Neuronal stem cell (in vitro differentiated cells): ENCODE measurements at regions not wholly inside any gene's neighbourhood (a gene's known extent, or its start where the extent isn't known, plus 50 kb on each side); places are given as distances from the start of the nearest gene placed in this dataset.

Source experiments
- DNase-seq: peaks from one replicate; pipeline ENCODE4 v3.0.0-alpha.2; 2013; ENCODE audit warnings: low spot score
- H2AFZ ChIP-seq: one replicate; pipeline ENCODE4 v1.6.1; 2013; ENCODE audit warnings: mild to moderate bottlenecking, low read length, inconsistent platforms
- H2AK5ac ChIP-seq: 2 replicates; pipeline ENCODE4 v1.6.1; 2013; ENCODE audit warnings: low read depth, mild to moderate bottlenecking, inconsistent platforms, low read length, moderate library complexity, mixed read lengths
- H2BK120ac ChIP-seq: 2 replicates; pipeline ENCODE4 v1.6.1; 2013; ENCODE audit warnings: low read depth, mild to moderate bottlenecking, inconsistent platforms, low read length, moderate library complexity, mixed read lengths
- H2BK12ac ChIP-seq: one replicate; pipeline ENCODE4 v1.6.1; 2013; ENCODE audit warnings: low read length, inconsistent platforms
- H2BK15ac ChIP-seq: 2 replicates; pipeline ENCODE4 v1.6.1; 2013; ENCODE audit warnings: mild to moderate bottlenecking, low read length, inconsistent platforms, mixed read lengths
- H2BK5ac ChIP-seq: one replicate; pipeline ENCODE4 v1.6.1; 2013; ENCODE audit warnings: inconsistent platforms, mild to moderate bottlenecking, low read length, moderate library complexity
- H3K14ac ChIP-seq: one replicate; pipeline ENCODE4 v1.6.1; 2013; ENCODE audit warnings: low read length, inconsistent platforms
- H3K18ac ChIP-seq: 2 replicates; pipeline ENCODE4 v1.6.1; 2013; ENCODE audit warnings: low read length, inconsistent platforms
- H3K23ac ChIP-seq: 2 replicates; pipeline ENCODE4 v1.6.1; 2013; ENCODE audit warnings: low read depth, mild to moderate bottlenecking, mixed read lengths, low read length, inconsistent platforms; ENCODE audit not compliant: poor library complexity
- H3K27ac ChIP-seq: replicated peaks from 3 replicates; pipeline ENCODE4 v1.5.1; 2013; ENCODE audit warnings: low read length, inconsistent platforms
- H3K27me3 ChIP-seq, 3 experiments: 2 replicates each; pipeline ENCODE4 v1.6.1; 2013; ENCODE audit warnings: low read length in 3 of 3, mild to moderate bottlenecking in 2 of 3, inconsistent platforms in 1 of 3, low read depth in 1 of 3, mixed read lengths in 1 of 3, moderate library complexity in 1 of 3; ENCODE audit not compliant: control insufficient read depth in 3 of 3, insufficient read depth in 3 of 3
- H3K36me3 ChIP-seq, 2 donors: replicated peaks in 1 of 2; 2 replicates each; pipeline ENCODE4 v1.6.1; 2013; ENCODE audit warnings: low read length in 2 of 2; ENCODE audit not compliant: control insufficient read depth in 2 of 2, insufficient read depth in 2 of 2
- H3K4ac ChIP-seq: 2 replicates; pipeline ENCODE4 v1.6.1; 2013; ENCODE audit warnings: inconsistent platforms, mild to moderate bottlenecking, low read length, moderate library complexity
- H3K4me1 ChIP-seq, 2 donors: 1 replicate in 1 of 2; 2 replicates in 1 of 2; pipeline ENCODE4 v1.6.1; 2013; ENCODE audit warnings: low read length in 2 of 2, low read depth in 1 of 2; ENCODE audit not compliant: control insufficient read depth in 2 of 2, insufficient read depth in 1 of 2
- H3K4me2 ChIP-seq: one replicate; pipeline ENCODE4 v1.6.1; 2013; ENCODE audit warnings: mild to moderate bottlenecking, low read length, inconsistent platforms; ENCODE audit not compliant: insufficient read depth, poor library complexity, severe bottlenecking
- H3K4me3 ChIP-seq, 2 donors: 2 replicates each; pipeline ENCODE4 v1.5.1; 2013; ENCODE audit warnings: low read length in 2 of 2, mild to moderate bottlenecking in 2 of 2, inconsistent platforms in 1 of 2, moderate library complexity in 1 of 2
- H3K79me1 ChIP-seq: one replicate; pipeline ENCODE4 v1.6.1; 2013; ENCODE audit warnings: low read depth, mild to moderate bottlenecking, inconsistent platforms, low read length, moderate library complexity
- H3K9ac ChIP-seq: one replicate; pipeline ENCODE4 v1.6.1; 2013; ENCODE audit warnings: mild to moderate bottlenecking, low read depth, low read length, inconsistent platforms; ENCODE audit not compliant: poor library complexity
- H3K9me3 ChIP-seq, 2 donors: replicated peaks in 1 of 2; 2 replicates each; pipeline versions ENCODE3 to v1.6.1; 2013; ENCODE audit warnings: low read length in 2 of 2, mild to moderate bottlenecking in 2 of 2, inconsistent platforms in 1 of 2, low read depth in 1 of 2, mixed read lengths in 1 of 2, moderate library complexity in 1 of 2; ENCODE audit not compliant: control insufficient read depth in 2 of 2, insufficient read depth in 1 of 2
- H4K8ac ChIP-seq: one replicate; pipeline ENCODE4 v1.6.1; 2013; ENCODE audit warnings: low read depth, mild to moderate bottlenecking, inconsistent platforms, low read length, moderate library complexity
- H4K91ac ChIP-seq: one replicate; pipeline ENCODE4 v1.6.1; 2013; ENCODE audit warnings: low read length, low read depth, mild to moderate bottlenecking, inconsistent platforms; ENCODE audit not compliant: poor library complexity
- WGBS, 2 donors: extraction: QIAGEN DNeasy Blood & Tissue Kit; methylation state at CpG; one replicate each; pipeline ENCODE4 v1.1.7; 2013; ENCODE audit warnings: missing lambda C conversion rate in 2 of 2, mixed read lengths in 1 of 2; ENCODE audit not compliant: insufficient read length in 2 of 2, insufficient replicate concordance in 1 of 2; ENCODE audit errors: extremely low coverage in 2 of 2; 5-methylcytosine and 5-hydroxymethylcytosine counted together

DNA sequence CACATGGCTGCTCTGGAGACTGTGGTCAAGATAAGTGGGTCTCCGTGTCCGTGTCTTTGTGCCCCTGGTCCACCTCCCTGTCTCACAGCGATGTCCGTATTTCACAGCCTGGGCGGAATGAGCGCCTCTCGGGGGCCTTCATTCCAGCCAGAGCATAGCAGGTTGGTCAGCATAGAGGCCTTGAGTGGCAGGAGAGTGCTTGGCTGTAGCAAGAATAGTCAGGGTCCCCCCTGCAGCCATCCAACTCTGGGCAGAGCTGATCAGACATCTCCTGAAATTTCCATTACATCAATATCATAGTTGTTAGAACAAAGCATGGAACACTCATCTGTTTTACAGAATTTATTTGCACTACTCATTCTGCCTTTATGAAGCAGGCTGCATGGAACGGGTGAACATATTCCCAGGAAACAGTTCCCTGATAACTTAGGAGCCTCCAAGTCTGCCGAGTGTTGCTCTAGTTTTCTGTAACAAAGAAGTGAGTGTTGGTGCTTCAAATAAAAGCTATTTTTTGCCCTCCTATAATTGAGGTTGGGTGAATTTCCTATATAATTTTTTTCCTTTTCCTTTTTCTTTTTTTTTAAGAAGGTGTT is 255.3 kb downstream of the INHBA start:
- no peak overlapping the region for H2BK5ac ChIP-seq
- no peak overlapping the region for H3K27ac ChIP-seq
- no peak overlapping the region for H2BK120ac ChIP-seq
- no peak for DNase-seq
- no peak overlapping the region for H4K8ac ChIP-seq
- peak overlapping the region; percentile 16 for H2AFZ ChIP-seq
- no CpG with 5 or more reads among the region's 9 CpGs for WGBS, 2 donors
- no peak overlapping the region for H3K23ac ChIP-seq
- H3K4ac ChIP-seq: no peak overlapping the region
- no peak overlapping the region for H2BK15ac ChIP-seq
- H3K14ac ChIP-seq: no peak overlapping the region
- no peak overlapping the region for H3K9ac ChIP-seq
- H3K36me3 ChIP-seq: no peaks in the 10 kb centered on the region
- no peak overlapping the region for H3K4me3 ChIP-seq
- peak overlapping the region; percentile 85 for H3K18ac ChIP-seq
- H2BK12ac ChIP-seq: no peak overlapping the region
- H4K91ac ChIP-seq: no peak overlapping the region
- no peak overlapping the region for H3K4me2 ChIP-seq
- peaks cover 0 to 5% of the 10 kb centered on the region in 2 donors for H3K9me3 ChIP-seq
- no peak overlapping the region for H2AK5ac ChIP-seq
- H3K79me1 ChIP-seq: no peaks in the 10 kb centered on the region
- H3K27me3 ChIP-seq: no peaks in the 10 kb centered on the region
- H3K4me1 ChIP-seq: peaks cover 3 to 21% of the 10 kb centered on the region in 2 donors

DNA sequence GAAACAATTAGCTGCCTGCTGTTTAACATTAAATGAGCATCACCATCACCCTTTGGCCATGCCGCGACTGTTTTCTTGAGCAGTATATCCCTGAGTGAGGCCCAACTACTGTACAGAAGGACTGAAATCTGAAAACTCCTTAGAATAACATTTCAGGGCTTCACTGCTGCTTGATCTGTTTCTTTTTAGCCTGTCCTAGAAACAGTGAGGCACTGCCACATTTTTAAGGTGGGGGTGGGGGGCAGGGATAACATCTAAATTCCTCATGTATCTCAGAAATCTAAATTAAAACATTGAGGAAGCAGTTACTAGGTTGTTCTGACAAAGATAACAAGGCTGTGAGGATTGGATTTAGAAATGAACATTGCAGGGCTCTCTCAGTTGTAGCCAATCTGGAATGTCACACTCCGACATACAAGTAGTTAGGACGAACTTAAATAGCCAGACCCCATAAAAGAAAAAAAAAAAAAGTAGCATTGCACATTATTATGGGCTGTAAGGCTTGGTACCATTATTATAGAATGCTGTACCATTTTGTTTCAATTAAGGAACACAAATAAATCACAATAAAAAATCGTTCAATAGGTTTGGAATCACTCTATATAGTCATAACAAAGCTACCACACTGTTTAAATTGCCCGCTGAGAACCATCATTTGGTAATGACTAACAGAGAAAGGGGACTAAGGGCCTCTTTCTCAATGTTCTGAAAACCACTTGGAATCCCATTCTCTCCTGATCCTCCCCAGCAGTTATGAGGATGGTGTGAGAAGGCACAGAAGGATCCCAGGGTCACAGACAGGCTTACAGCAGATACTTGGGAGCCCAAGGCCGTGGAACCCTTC is 256.1 kb downstream of the INHBA start:
- Histone ChIP-seq H4K91ac (no peak overlapping the region), H3K27ac (no peak overlapping the region), H3K36me3 (no peaks in the 10 kb centered on the region), H2AFZ (peak overlapping the region; percentile 16), H3K9me3 (peaks cover 0 to 5% of the 10 kb centered on the region in 2 donors), H2BK120ac (no peak overlapping the region), H3K79me1 (no peaks in the 10 kb centered on the region), H4K8ac (no peak overlapping the region), H2BK12ac (no peak overlapping the region), H3K23ac (no peak overlapping the region), H2BK5ac (no peak overlapping the region), H3K4me1 (peaks cover 3 to 21% of the 10 kb centered on the region in 2 donors), H3K4me3 (no peak overlapping the region), H3K4me2 (no peak overlapping the region), H3K18ac (peak overlapping the region; percentile 85), H3K27me3 (no peaks in the 10 kb centered on the region), H2AK5ac (no peak overlapping the region), H2BK15ac (no peak overlapping the region), H3K14ac (no peak overlapping the region), H3K4ac (no peak overlapping the region), H3K9ac (no peak overlapping the region)
- no peak for DNase-seq
- no CpG with 5 or more reads among the region's 7 CpGs for WGBS, 2 donors

DNA sequence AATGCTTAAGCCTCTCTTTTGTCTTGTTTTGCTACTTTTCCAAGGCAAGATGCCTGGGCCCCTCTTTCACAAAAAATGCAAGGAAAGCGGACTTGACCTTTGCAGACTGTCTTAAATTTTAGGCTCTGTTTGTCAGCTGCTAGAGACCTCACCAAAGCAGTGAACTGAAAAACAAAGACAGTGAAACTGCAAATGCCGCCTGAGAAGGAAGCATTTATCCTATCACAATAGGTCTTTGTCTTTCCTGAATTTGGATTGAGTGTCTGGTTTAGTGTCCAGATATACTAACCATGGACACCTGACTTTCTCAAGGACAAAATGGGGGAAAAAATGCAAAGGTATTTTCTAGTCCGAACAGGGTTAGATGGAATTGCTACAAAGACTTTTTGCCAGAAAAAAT is 256.9 kb downstream of the INHBA start:
- no peak overlapping the region for H3K4ac ChIP-seq
- H3K4me1 ChIP-seq: peaks cover 3 to 21% of the 10 kb centered on the region in 2 donors
- no peak overlapping the region for H4K91ac ChIP-seq
- no peak overlapping the region for H2BK120ac ChIP-seq
- no peak overlapping the region for H3K27ac ChIP-seq
- no peak overlapping the region for H3K9ac ChIP-seq
- H2BK12ac ChIP-seq: no peak overlapping the region
- H3K4me2 ChIP-seq: no peak overlapping the region
- H2BK5ac ChIP-seq: no peak overlapping the region
- H3K4me3 ChIP-seq: no peak overlapping the region
- DNase-seq: no peak
- no peak overlapping the region for H3K18ac ChIP-seq
- no peaks in the 10 kb centered on the region for H3K79me1 ChIP-seq
- H3K23ac ChIP-seq: no peak overlapping the region
- H3K27me3 ChIP-seq: no peaks in the 10 kb centered on the region
- peak overlapping the region; percentile 17 for H2AFZ ChIP-seq
- H3K14ac ChIP-seq: no peak overlapping the region
- no CpG with 5 or more reads among the region's 3 CpGs for WGBS, 2 donors
- H3K9me3 ChIP-seq: peaks cover 0 to 5% of the 10 kb centered on the region in 2 donors
- H3K36me3 ChIP-seq: no peaks in the 10 kb centered on the region
- H2BK15ac ChIP-seq: no peak overlapping the region
- no peak overlapping the region for H2AK5ac ChIP-seq
- no peak overlapping the region for H4K8ac ChIP-seq

DNA sequence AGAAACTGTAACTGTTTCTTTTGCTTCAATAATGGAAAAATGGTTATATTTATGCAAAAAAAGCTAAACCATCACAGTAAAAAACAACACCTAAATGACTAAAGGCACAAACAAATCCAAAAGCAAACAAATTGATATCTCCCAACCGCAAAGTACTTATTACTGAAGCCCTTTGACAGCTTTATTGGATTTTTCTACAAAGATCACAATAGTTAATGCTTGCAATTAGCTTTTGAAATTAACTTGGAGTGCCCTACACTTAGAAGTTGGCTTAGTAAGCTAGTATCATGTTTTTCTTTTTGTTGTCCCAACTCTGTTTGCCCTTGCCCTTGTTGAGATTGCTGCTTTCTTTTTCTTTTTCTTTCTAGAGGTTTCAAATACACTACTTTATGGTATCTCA is 257.5 kb downstream of the INHBA start:
- no peak overlapping the region for H2BK15ac ChIP-seq
- peaks cover 0 to 5% of the 10 kb centered on the region in 2 donors for H3K9me3 ChIP-seq
- no peaks in the 10 kb centered on the region for H3K27me3 ChIP-seq
- H3K79me1 ChIP-seq: no peaks in the 10 kb centered on the region
- no peak overlapping the region for H2BK120ac ChIP-seq
- H3K18ac ChIP-seq: no peak overlapping the region
- peak overlapping the region; percentile 17 for H2AFZ ChIP-seq
- H3K4me3 ChIP-seq: no peak overlapping the region
- no peak overlapping the region for H3K14ac ChIP-seq
- DNase-seq: no peak
- no peak overlapping the region for H2BK5ac ChIP-seq
- H4K8ac ChIP-seq: no peak overlapping the region
- no peak overlapping the region for H2AK5ac ChIP-seq
- no peak overlapping the region for H3K27ac ChIP-seq
- no peak overlapping the region for H3K4ac ChIP-seq
- no peak overlapping the region for H4K91ac ChIP-seq
- H3K9ac ChIP-seq: no peak overlapping the region
- H3K4me2 ChIP-seq: no peak overlapping the region
- H3K36me3 ChIP-seq: no peaks in the 10 kb centered on the region
- no CpG with 5 or more reads among the region's 1 CpG for WGBS, 2 donors
- H3K23ac ChIP-seq: no peak overlapping the region
- no peak overlapping the region for H2BK12ac ChIP-seq
- peaks cover 3 to 21% of the 10 kb centered on the region in 2 donors for H3K4me1 ChIP-seq
